ENCODE measurements at regions not wholly inside any gene's neighbourhood (a gene's known extent, or its start where the extent isn't known, plus 50 kb on each side); places are given as distances from the start of the nearest gene placed in this dataset.

DNA sequence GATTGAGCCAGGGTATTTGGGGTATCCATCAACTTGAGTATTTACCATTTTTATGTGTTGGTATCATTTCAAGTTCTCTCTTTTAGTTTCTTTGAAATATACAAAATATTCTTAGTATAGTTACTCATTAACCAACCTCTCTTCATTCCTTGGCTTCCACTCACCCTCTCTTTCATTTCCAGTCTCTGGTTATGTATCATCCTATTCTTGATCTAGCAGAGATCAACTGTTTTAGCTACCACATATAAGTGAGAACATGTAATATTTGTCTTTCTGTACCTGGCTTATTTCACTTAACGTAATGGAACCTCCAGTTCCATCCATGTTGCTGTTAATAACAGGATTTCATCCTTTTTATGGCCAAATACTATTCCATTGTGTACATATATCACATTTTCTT, 86.9 kb downstream of the DACT1 start:
- no peak overlapping the region for H3K4me3 ChIP-seq (replicated peaks; ENCODE audit: low read depth, low read length)
- DNase-seq (ENCODE audit: extremely low read depth, low read depth): no peak
- TF ChIP-seq, protein P1, sequence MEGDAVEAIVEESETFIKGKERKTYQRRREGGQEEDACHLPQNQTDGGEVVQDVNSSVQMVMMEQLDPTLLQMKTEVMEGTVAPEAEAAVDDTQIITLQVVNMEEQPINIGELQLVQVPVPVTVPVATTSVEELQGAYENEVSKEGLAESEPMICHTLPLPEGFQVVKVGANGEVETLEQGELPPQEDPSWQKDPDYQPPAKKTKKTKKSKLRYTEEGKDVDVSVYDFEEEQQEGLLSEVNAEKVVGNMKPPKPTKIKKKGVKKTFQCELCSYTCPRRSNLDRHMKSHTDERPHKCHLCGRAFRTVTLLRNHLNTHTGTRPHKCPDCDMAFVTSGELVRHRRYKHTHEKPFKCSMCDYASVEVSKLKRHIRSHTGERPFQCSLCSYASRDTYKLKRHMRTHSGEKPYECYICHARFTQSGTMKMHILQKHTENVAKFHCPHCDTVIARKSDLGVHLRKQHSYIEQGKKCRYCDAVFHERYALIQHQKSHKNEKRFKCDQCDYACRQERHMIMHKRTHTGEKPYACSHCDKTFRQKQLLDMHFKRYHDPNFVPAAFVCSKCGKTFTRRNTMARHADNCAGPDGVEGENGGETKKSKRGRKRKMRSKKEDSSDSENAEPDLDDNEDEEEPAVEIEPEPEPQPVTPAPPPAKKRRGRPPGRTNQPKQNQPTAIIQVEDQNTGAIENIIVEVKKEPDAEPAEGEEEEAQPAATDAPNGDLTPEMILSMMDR (IDR thresholded peaks at IDR 0.05; ENCODE audit: low read depth, low read length, missing control alignments): no peak

DNA sequence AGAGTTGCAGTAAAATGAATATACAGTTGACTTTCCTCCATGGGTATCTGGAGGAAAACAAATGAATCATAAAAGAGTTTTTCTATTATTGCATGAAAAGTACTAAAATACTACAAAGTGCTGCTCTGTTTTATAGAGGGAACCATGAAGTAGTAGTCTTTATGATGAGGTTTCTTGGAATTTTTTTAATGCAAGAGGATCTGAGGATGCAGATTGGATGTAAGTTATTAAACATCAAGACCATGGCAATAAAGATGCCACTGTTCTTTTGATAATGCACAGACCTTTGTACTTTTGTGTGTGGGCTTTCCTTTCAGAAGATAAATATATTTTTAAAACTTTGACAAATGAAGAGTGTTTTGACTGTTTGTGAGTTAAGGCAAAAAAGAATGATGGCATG, 87.5 kb downstream of the DACT1 start:
- H3K4me3 ChIP-seq (replicated peaks; ENCODE audit: low read depth, low read length): no peak overlapping the region
- TF ChIP-seq, protein P1 (IDR thresholded peaks at IDR 0.05; ENCODE audit: low read depth, low read length, missing control alignments): no peak
- DNase-seq (ENCODE audit: extremely low read depth, low read depth): no peak

DNA sequence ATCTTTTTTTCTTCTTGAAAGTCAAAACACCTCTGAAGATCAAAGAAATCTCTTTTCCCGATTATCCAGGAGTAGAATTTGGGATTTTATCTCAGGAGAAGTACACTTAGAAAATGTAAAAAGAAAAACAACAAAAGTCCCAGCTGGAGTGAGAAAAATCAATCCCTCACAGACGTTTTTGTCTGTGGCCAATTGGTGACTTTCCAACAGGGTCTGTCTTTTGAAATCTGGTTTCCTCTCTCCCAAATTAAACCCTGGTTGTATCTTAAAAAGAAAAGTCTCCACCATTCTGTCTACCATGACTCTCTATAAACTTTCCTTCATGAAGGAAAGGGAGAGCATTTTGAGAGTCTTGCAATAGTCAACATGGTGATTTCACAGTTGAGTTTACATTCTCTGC, 88.1 kb downstream of the DACT1 start:
- no peak for DNase-seq (ENCODE audit: extremely low read depth, low read depth)

DNA sequence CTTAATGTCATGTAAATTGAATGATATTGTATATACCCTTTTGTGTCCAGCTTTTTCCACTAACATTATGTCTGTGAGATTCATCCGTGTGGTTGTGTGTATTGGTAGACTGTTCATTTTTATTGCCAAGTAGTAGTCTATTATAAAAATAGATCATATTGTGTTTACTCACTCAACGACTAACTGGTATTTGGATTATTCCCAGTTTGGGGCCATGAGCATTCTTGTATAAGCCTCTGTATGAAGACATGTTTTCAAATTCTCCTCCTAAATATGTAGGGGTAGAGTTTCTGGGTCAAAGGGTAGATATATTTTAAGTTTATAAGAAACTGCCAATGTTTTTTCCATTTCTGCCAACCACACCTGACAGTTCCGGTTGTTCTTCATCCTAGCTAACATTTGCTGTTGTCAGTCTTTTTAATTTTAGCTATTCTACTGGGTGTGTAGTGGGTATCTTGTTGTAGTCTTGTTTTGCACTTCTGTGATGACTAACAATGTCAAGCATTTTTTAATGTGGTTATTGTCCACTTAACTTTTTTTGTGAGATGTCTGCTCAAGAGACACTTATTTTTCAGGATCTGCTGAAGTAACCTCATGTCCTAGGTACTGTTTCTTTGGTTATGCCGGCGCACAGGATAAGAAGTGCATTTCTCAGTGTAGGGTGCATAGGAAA, 93.2 kb downstream of the DACT1 start:
- DNase-seq (ENCODE audit: extremely low read depth, low read depth): no peak
- no peak overlapping the region for H3K4me3 ChIP-seq (replicated peaks; ENCODE audit: low read depth, low read length)
- TF ChIP-seq, protein P1 (IDR thresholded peaks at IDR 0.05; ENCODE audit: low read depth, low read length, missing control alignments): no peak

More for the DNA sequence above, 88.1 kb downstream of the DACT1 start:
- TF ChIP-seq, protein P1 (IDR thresholded peaks at IDR 0.05; ENCODE audit: low read depth, low read length, missing control alignments): no peak
- no peak overlapping the region for H3K4me3 ChIP-seq (replicated peaks; ENCODE audit: low read depth, low read length)

DNA sequence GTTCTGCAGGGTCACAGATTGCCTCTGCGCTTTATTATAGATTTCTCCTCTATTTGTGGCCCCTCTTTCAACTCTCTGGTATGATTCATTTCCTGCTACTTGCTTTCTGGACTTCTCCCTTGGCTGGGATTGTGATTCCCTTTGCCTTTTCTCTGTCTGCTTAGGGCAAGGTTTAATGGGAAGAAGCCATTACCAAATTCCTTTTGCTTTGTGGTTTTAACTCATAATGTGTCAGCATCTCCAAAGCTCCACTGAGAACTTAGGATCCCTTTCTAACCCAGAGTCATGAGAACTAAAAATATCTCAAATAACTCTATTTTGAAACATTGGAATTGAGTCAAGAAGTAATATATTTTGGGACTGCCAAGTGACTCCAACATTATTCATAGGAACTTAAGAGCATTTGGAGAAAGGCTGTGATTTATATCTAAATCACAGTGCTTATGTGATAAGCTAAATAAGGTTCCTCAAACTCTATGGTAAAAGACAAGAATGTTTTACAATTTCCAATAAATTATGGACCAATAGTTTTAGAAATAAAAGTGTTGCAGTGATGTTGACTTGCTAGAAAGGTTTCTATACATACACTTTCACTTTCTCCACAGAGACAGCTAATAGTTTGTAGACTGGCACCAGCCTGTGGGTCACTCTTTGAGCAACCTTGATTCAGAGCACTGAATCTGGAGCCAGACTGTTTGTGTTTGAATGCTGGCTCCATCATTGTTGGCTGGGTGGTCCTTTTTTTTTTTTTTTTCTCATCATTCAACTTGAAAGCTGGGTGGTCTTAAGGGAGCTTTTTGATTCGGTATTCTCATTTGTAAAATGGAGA, 93.9 kb downstream of the DACT1 start:
- peak; percentile 99 for DNase-seq (ENCODE audit: extremely low read depth, low read depth)
- H3K4me3 ChIP-seq (replicated peaks; ENCODE audit: low read depth, low read length): no peak overlapping the region
- TF ChIP-seq, protein P1 (IDR thresholded peaks at IDR 0.05; ENCODE audit: low read depth, low read length, missing control alignments): no peak

DNA sequence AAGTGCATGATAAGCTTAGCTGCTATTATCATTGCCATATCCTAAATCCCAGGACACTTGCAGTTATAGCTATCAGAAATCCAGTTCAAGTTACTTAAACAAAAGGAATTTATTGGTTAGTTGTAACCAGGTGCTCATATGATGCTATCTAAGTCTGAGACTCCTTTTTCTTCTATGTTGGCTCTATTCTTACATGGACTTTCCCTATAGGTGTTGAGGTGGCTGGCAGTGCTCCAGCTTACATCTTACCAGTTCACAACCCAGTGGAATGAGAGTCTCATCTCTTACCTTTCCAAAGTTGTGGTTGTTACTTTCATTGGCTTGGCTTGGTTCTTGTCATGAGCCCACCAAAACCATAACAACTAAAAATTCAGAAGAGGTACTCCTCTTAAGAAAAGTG, 94.6 kb downstream of the DACT1 start:
- DNase-seq (ENCODE audit: extremely low read depth, low read depth): no peak
- TF ChIP-seq, protein P1 (IDR thresholded peaks at IDR 0.05; ENCODE audit: low read depth, low read length, missing control alignments): no peak
- H3K4me3 ChIP-seq (replicated peaks; ENCODE audit: low read depth, low read length): no peak overlapping the region
